Thyroid gland (tissue), 4 donors: ENCODE measurements at regions not wholly inside any gene's neighbourhood (a gene's known extent, or its start where the extent isn't known, plus 50 kb on each side); places are given as distances from the start of the nearest gene placed in this dataset.

Experiments used
- DNase-seq, 2 donors: peaks; one replicate each; pipeline ENCODE4 v3.0.0-alpha.2; 2019
- H3K27ac ChIP-seq, 3 donors: fragments of 200-600 bp; sonication (generic); 1 replicate in 2 of 3; 2 replicates in 1 of 3; pipeline ENCODE4 v1.5.1; 2016 to 2019; ENCODE audit warnings: mild to moderate bottlenecking in 1 of 3, moderate library complexity in 1 of 3
- H3K27me3 ChIP-seq: fragments of 200-600 bp; sonication (generic); one replicate; pipeline ENCODE4 v1.5.1; 2019
- H3K36me3 ChIP-seq, 2 donors: fragments of 200-600 bp; sonication (generic); one replicate each; pipeline ENCODE4 v1.5.1; 2016 to 2019
- H3K4me1 ChIP-seq, 2 donors: fragments of 200-600 bp; sonication (generic); one replicate each; pipeline ENCODE4 v1.5.1; 2017 to 2019
- H3K4me3 ChIP-seq, 3 donors: fragments of 200-600 bp; sonication (generic); replicated peaks in 1 of 3; 1 replicate in 2 of 3; 2 replicates in 1 of 3; pipeline ENCODE4 v1.5.1; 2016; ENCODE audit warnings: mild to moderate bottlenecking in 1 of 3
- H3K9me3 ChIP-seq: fragments of 200-600 bp; sonication (generic); one replicate; pipeline ENCODE4 v1.5.1; 2017
- POLR2A ChIP-seq, 2 donors: fragments of 450-650 bp; IDR thresholded peaks; one replicate each; pipeline ENCODE4 v1.6.1; 2017; ENCODE audit warnings: antibody characterized with exemption in 2 of 2, mild to moderate bottlenecking in 2 of 2, moderate library complexity in 1 of 2
- WGBS, 2 donors: methylation state at CpG; one replicate each; pipeline ENCODE4 v1.1.5; 2017; 5-methylcytosine and 5-hydroxymethylcytosine counted together
- intact Hi-C: fragments of 100-400 bp; cut with DNase I; formaldehyde crosslinking; loops from one replicate; pipeline ENCODE4 v1.15.1; 2023
- TF ChIP-seq, protein P1 (sequence below), 6 experiments: fragments of 200-600 bp in 3 of 6; fragments of 450-650 bp in 3 of 6; sonication (generic) in 3 of 6; IDR thresholded peaks; one replicate each; pipeline ENCODE4 v1.5.1; 2016 to 2019; ENCODE audit warnings: antibody characterized with exemption in 6 of 6, mild to moderate bottlenecking in 2 of 6, inconsistent platforms in 1 of 6, moderate library complexity in 1 of 6

DNA sequence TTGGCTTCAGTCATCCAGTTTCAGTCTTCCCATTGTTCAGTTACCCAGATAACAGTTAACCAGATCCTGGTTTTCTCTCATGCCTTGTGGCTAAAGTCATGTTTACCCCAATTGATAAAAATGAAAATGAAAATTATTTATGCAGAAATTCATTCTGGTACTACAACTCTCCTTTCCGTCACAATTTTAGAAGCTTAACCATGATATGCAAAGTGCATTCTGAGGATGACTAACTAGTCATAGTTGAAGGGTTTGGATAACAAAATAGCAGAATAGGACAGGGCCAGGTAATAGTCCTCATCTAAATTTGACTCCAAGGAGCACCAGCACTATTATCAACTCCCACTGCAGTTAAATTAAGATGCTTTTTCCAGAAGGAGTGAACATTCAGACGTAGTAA is 94.7 kb downstream of the NTMT2 start:
- Histone ChIP-seq H3K27me3 (no peaks in the 10 kb centered on the region), H3K27ac (no peak overlapping the region), H3K36me3 (no peaks in the 10 kb centered on the region), H3K9me3 (no peaks in the 10 kb centered on the region), H3K4me3 (no peak overlapping the region), H3K4me1 (no peaks in the 10 kb centered on the region)
- DNase-seq = no peak
- WGBS, 2 donors = 83 to 90% methylated on average over 2 of the region's 2 CpGs
- intact Hi-C loops = no loop called here
- TF ChIP-seq, protein P1, sequence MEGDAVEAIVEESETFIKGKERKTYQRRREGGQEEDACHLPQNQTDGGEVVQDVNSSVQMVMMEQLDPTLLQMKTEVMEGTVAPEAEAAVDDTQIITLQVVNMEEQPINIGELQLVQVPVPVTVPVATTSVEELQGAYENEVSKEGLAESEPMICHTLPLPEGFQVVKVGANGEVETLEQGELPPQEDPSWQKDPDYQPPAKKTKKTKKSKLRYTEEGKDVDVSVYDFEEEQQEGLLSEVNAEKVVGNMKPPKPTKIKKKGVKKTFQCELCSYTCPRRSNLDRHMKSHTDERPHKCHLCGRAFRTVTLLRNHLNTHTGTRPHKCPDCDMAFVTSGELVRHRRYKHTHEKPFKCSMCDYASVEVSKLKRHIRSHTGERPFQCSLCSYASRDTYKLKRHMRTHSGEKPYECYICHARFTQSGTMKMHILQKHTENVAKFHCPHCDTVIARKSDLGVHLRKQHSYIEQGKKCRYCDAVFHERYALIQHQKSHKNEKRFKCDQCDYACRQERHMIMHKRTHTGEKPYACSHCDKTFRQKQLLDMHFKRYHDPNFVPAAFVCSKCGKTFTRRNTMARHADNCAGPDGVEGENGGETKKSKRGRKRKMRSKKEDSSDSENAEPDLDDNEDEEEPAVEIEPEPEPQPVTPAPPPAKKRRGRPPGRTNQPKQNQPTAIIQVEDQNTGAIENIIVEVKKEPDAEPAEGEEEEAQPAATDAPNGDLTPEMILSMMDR (IDR thresholded peaks at IDR 0.05) = no peak
- no peak for TF ChIP-seq POLR2A (IDR thresholded peaks at IDR 0.05)

DNA sequence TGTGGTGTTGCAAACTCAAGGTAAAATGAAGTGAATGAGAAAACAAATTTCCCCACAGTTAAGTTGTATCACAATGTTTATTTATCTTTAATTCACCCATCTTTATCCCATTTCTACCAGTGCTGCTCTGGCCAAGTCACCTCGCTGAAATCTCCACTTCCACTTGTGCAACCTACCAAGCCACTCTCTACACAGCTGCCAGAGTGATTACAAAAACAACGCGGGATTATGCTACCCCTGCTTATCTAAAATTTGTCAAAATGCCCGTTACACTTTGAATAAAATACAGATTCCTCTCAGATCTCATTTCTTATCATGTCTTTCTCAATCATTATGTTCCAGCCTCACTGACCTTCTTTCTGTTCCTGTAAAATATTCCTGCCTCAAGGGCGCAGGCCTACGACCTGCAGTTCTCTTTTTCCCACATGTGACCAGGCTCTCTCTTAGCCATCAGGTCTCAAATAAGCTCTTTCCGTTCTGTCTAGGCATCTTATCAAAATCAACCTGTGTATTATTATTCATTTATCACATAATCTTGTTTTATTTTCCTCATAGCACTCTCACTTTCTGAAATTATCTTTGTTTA is 95.6 kb downstream of the NTMT2 start:
- 82 to 85% methylated on average over 7 of the region's 7 CpGs for WGBS, 2 donors
- intact Hi-C loops = no loop called here
- no peaks in the 10 kb centered on the region for H3K9me3 ChIP-seq

DNA sequence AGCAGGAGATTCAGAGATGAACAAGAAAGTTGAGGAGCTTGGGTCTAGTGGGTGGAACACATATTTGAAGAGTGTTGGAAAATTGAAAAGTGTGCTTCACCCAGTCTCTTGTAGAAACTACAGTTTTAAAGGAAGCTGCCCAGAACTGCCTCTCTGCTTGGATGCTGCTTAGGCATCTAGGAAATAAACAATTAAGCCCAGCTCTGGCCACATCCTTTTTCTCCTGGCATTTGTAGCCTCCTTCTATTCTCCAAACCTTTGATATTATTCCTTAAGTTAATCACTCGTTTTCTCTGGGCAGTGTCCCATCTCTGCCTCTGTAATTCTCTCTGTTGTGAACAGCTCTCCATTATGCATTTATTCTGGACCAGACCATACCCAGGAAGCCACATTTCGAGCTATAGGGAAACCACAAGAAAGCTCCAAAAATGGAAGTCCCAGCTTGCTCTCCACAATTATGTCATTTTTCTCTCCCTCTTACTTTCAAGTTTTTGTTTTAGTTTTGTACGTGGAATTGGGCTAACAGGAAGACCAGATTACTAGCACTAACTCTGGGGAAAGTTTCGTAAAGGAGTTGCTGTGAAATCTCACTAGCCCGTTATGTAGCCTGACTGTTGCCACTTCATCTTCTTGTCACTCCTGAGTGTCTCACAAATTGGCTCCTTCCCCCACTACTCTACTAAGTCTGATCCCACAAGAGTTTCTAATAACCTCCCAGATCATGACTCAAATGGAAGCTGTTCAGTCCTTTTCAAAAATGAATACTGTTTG is 102.2 kb downstream of the NTMT2 start:
- H3K4me1 ChIP-seq = no peaks in the 10 kb centered on the region
- TF ChIP-seq POLR2A (IDR thresholded peaks at IDR 0.05) = no peak
- TF ChIP-seq, protein P1 (IDR thresholded peaks at IDR 0.05) = no peak
- no peak overlapping the region for H3K4me3 ChIP-seq
- H3K36me3 ChIP-seq = no peaks in the 10 kb centered on the region
- no peak overlapping the region for H3K27ac ChIP-seq
- WGBS, 2 donors = 66 to 73% methylated on average over 5 of the region's 5 CpGs
- H3K27me3 ChIP-seq = no peaks in the 10 kb centered on the region
- H3K9me3 ChIP-seq = no peaks in the 10 kb centered on the region
- intact Hi-C loops = no loop called here
- DNase-seq = no peak

More for the DNA sequence above, 95.6 kb downstream of the NTMT2 start:
- Histone ChIP-seq H3K27me3 (no peaks in the 10 kb centered on the region), H3K27ac (no peak overlapping the region), H3K36me3 (no peaks in the 10 kb centered on the region), H3K4me1 (no peaks in the 10 kb centered on the region), H3K4me3 (no peak overlapping the region)
- DNase-seq = no peak
- TF ChIP-seq, protein P1 (IDR thresholded peaks at IDR 0.05) = no peak
- TF ChIP-seq POLR2A (IDR thresholded peaks at IDR 0.05) = no peak

DNA sequence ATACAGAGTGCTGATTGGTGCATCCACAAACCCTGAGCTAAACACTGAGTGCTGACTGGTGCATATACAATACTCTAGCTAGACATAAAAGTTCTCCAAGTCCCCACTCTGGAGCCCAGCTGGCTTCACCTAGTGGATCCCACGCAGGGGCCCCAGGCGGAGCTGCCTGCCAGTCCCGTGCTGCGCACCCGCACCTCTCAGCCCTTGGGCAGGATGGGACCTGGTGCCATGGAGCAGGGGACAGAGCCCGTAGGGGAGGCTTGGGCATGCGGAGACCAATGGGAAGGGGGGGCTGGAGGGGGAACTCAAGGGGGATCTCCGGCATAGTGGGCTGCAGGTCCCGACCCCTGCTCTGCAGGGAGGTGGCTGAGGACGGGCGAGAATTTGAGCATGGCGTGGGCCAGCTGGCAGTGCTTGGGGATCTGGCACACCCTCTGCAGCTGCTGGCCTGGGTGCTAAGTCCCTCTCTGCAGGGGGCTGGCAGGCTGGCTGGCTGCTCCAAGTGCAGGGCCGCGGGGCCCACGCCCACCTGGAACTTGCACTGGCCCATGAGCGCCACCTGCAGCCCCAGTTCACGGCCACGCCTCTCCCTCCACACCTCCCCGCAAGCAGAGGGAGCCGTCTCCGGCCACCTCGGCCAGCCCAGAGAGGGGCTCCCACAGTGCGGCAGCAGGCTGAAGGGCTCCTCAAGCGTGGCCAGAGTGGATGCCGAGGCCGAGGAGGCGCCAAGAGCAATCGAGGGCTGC is 104.9 kb downstream of the NTMT2 start:
- 95 to 97% methylated on average over 16 to 20 of the region's 28 CpGs for WGBS, 2 donors
- Histone ChIP-seq H3K9me3 (no peaks in the 10 kb centered on the region), H3K27me3 (no peaks in the 10 kb centered on the region)

More for the DNA sequence above, 104.9 kb downstream of the NTMT2 start:
- Histone ChIP-seq H3K4me3 (no peak overlapping the region), H3K36me3 (no peaks in the 10 kb centered on the region), H3K27ac (no peak overlapping the region), H3K4me1 (no peaks in the 10 kb centered on the region)
- intact Hi-C loops = no loop called here
- TF ChIP-seq POLR2A (IDR thresholded peaks at IDR 0.05) = no peak
- TF ChIP-seq, protein P1 (IDR thresholded peaks at IDR 0.05) = no peak
- DNase-seq = no peak
